Naive B cell (primary cell): ENCODE measurements at regions not wholly inside any gene's neighbourhood (a gene's known extent, or its start where the extent isn't known, plus 50 kb on each side); places are given as distances from the start of the nearest gene placed in this dataset.
A peak's percentile ranks its signal among the peaks of the same experiment; 100 is the strongest.

Experiments
- ATAC-seq, 2 donors: fragments of 150-1000 bp; cut with Tn5 transposase; 2 replicates each; pipeline ENCODE4 v1.10.0; 2021; ENCODE audit warnings: low read depth in 2 of 2, mild to moderate bottlenecking in 2 of 2, moderate library complexity in 2 of 2
- DNase-seq: peaks from one replicate; pipeline ENCODE4 v3.0.0; 2022
- H3K27ac Mint-ChIP-seq, 6 donors: one replicate each; pipeline ENCODE4 v1.8.0; 2020 to 2022; ENCODE audit warnings: mild to moderate bottlenecking in 6 of 6, mixed read lengths in 6 of 6, moderate library complexity in 5 of 6, inconsistent platforms in 2 of 6
- H3K27me3 Mint-ChIP-seq, 3 donors: one replicate each; pipeline ENCODE4 v1.8.0; 2021 to 2022; ENCODE audit warnings: mixed read lengths in 3 of 3, mild to moderate bottlenecking in 1 of 3
- H3K36me3 Mint-ChIP-seq, 2 donors: one replicate each; pipeline ENCODE4 v1.8.0; 2020 to 2022; ENCODE audit warnings: mixed read lengths in 2 of 2, inconsistent platforms in 1 of 2, mild to moderate bottlenecking in 1 of 2
- H3K4me1 Mint-ChIP-seq, 3 donors: one replicate each; pipeline ENCODE4 v1.8.0; 2020 to 2022; ENCODE audit warnings: mixed read lengths in 3 of 3, inconsistent platforms in 1 of 3, mild to moderate bottlenecking in 1 of 3, moderate library complexity in 1 of 3
- H3K4me3 Mint-ChIP-seq, 8 donors: one replicate each; pipeline ENCODE4 v1.8.0; 2020 to 2022; ENCODE audit warnings: mild to moderate bottlenecking in 8 of 8, mixed read lengths in 8 of 8, moderate library complexity in 8 of 8, inconsistent platforms in 2 of 8
- H3K9me3 Mint-ChIP-seq, 7 donors: one replicate each; pipeline ENCODE4 v1.8.0; 2020 to 2022; ENCODE audit warnings: mixed read lengths in 7 of 7, mild to moderate bottlenecking in 5 of 7, inconsistent platforms in 2 of 7, moderate library complexity in 1 of 7

DNA sequence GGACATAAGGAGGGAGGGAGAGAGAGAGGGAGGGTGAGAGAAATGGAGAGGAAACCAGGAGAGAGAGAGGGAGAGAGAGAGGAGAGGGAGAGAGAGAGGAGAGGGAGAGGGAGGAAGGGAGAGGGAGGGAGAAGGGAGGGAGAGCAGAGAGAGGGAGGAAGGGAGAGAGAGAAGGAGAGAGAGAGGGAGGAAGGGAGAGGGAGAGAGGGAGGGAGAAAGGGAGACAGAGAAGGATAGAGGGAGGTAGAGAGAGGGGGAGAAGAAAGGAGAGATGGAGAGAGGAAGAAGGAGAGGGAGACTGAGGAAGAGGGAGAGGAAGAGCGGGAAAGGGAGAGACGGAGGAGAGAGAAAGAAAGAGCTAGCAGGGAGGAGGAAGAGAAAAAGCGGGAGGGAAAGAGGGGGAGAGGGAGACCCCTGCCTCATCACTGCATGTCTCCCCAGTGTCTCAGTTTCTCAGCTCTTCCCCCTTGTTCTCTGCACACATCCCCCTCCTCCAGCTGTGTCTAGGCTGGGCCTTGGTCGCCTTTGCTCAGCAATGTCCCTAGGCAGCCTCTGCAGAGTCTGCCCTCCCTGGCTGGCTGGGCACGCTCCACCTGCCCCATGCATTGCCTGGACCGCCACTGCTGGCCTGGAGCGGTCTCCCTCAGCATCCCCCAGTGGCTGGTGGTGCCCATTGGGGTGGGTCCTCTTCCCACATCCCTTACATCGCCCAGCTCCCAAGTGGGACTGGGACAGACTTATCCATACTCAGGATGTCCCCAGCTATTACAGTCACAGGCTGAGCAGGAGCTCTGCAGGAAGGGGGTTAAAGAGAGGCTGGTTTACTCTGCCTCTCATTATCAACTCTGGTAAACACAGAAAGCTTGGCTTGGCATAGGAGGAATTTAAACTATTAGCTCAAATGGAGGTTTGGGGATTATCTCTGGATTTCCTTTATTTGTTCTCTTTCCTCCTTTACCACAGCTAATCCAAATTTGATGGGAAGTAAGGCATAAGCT is 85.7 kb upstream of the APCDD1 start:
- Mint-ChIP-seq H3K4me1 (no peaks in the 10 kb centered on the region), H3K9me3 (peaks cover 2 to 25% (median 11%) of the 10 kb centered on the region in 7 donors), H3K4me3 (no peak overlapping the region), H3K36me3 (peaks cover 4 to 12% of the 10 kb centered on the region in 2 donors), H3K27me3 (peaks cover 0 to 13% (median 10%) of the 10 kb centered on the region in 3 donors), H3K27ac (peak overlapping the region in 2 of 6 donors; percentile 7 to 51)
- DNase-seq = no peak
- ATAC-seq = no peak

DNA sequence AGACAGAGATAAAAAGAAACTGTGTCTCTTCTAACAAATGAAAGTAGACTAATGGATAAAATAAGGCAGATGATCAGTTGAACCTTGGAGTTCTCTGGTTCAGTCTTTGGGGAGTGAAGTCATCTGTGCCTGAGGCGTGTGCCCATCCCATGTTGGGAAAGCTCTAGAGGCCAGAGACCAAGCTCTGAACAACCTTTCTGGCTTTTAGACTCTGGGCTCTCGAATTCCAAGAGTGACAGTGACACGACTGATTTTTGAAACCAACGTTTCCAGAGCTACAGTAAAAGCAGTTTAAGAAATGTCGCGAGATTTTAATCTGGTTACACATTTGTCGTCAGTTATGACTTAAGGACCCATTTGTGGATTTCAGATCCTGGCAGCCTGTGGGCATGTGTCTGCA is 83.7 kb upstream of the APCDD1 start:
- no peaks in the 10 kb centered on the region for H3K36me3 Mint-ChIP-seq
- H3K4me1 Mint-ChIP-seq = no peaks in the 10 kb centered on the region
- ATAC-seq (no peak), DNase-seq (no peak)
- peaks cover 0 to 6% (median 0%) of the 10 kb centered on the region in 7 donors for H3K9me3 Mint-ChIP-seq
- H3K4me3 Mint-ChIP-seq = no peak overlapping the region
- H3K27ac Mint-ChIP-seq = no peak overlapping the region
- peaks cover 0 to 13% (median 10%) of the 10 kb centered on the region in 3 donors for H3K27me3 Mint-ChIP-seq

DNA sequence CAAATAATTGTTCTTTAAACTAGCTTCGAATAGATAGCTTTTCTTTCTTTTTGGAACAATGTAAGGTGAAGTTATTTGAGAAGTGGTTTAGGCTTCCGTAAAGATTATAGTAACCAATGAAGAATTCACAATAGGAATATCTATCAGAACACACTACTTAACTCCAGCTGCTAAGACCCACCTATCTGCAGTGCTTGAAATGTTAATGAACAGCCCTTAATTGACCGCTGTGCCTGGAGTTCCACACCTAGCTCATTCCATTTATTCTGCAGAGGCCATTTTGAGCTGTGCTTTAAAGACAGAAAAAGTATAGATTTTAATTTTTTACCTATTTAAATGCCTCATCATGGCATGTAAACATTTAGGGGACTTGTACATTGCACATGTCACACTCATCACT is 83.3 kb upstream of the APCDD1 start:
- H3K27ac Mint-ChIP-seq = no peak overlapping the region
- H3K36me3 Mint-ChIP-seq = no peaks in the 10 kb centered on the region
- H3K27me3 Mint-ChIP-seq = peaks cover 0 to 13% (median 10%) of the 10 kb centered on the region in 3 donors
- ATAC-seq = no peak
- no peak overlapping the region for H3K4me3 Mint-ChIP-seq
- H3K9me3 Mint-ChIP-seq = peaks cover 0 to 2% (median 0%) of the 10 kb centered on the region in 7 donors
- no peak for DNase-seq
- H3K4me1 Mint-ChIP-seq = no peaks in the 10 kb centered on the region

DNA sequence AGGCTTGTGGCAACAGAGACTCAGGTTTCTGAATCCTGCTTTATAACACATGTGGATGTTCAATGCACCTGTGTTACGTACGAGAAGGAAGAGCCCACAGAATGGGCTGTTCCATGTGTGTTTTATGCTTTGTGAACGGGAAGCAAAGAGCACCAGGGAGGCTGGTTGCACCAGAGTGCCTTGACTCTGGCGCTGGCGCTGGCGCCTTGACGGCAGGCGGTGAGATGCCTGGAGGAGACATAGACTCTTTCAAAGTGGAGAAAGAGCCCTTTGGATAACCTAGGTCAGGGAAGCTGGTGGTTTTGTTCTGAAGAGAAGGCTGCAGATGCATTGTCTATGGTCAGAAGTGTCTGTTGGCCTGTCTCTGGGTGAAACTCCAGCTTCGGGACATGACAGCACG is 80.2 kb upstream of the APCDD1 start:
- peaks cover 0 to 5% (median 3%) of the 10 kb centered on the region in 3 donors for H3K4me1 Mint-ChIP-seq
- H3K9me3 Mint-ChIP-seq = no peaks in the 10 kb centered on the region
- ATAC-seq (no peak), DNase-seq (no peak)
- H3K36me3 Mint-ChIP-seq = no peaks in the 10 kb centered on the region
- no peak overlapping the region for H3K27ac Mint-ChIP-seq
- no peak overlapping the region for H3K4me3 Mint-ChIP-seq
- no peaks in the 10 kb centered on the region for H3K27me3 Mint-ChIP-seq

DNA sequence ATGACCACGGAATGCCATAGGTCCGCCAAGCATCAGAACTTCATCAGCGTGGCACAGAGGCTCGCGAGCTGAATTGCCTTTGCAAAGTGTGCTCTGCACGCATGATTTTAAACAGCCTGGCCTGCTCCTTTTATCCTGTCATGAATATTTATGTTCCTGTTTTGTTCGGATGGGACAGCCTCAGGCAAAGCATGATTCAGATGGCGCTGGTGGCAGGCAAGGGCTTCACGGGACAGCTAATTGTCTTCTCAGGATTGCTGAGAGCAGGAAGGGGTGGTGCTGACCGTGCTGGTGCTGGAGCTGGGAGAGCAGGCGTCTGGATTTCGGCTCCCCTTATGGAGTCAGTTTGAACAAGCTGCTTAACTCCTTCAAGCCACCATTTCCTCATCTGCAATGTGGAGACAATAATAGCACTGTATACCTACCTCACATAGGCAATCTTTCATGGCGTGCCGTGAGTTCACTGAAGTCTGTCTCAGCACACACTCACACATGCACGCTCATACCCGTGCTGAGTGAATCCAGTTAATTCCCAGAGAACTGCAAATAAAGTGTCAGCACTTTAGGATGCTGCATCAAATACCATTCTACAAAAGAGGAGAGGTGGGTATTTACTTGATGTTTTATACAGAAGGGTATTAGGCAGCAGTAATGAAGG is 79.7 kb upstream of the APCDD1 start:
- H3K27me3 Mint-ChIP-seq = no peaks in the 10 kb centered on the region
- no peaks in the 10 kb centered on the region for H3K9me3 Mint-ChIP-seq
- no peak for ATAC-seq
- no peaks in the 10 kb centered on the region for H3K36me3 Mint-ChIP-seq
- DNase-seq = no peak
- no peak overlapping the region for H3K27ac Mint-ChIP-seq
- peaks cover 0 to 10% (median 3%) of the 10 kb centered on the region in 3 donors for H3K4me1 Mint-ChIP-seq
- no peak overlapping the region for H3K4me3 Mint-ChIP-seq

DNA sequence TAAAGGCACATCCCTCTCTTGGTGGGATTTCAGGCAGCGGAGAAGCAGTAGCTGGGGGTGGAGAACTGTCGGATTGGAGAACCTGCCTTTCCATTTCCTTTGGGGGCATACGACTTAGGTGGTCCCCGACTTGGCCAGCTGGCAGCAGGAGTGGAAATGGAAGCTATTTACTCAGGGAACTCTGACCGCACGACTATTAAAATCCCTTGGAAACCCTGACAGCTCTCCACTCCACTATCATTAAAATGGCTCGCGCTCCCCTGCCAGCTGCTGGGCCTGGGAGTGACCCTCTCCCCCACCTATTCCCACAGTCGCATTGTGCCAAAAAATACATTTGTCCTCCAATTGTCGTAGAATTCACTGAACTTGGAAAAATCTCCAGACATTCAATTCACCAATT is 77.7 kb upstream of the APCDD1 start:
- no peaks in the 10 kb centered on the region for H3K27me3 Mint-ChIP-seq
- H3K4me1 Mint-ChIP-seq = peaks cover 0 to 10% (median 3%) of the 10 kb centered on the region in 3 donors
- H3K9me3 Mint-ChIP-seq = no peaks in the 10 kb centered on the region

DNA sequence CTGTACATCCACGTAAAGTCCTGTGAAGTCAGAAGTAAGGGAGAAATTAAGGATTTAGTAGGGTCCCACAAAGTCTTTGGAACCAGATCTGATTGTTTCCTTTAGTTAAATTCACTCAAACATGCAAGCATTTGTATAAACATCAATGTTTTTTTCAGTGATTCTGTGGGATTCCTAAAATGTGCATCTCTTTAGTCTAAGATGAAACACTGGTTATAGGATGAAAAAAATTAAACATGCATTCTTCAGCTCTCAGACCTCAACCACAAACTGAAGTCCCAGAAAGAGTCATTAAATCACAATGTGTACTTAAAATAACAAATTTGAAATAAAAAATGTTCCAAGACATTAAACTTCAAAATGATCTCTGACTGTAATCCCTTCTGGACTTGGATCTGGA is 76.5 kb upstream of the APCDD1 start:
- Mint-ChIP-seq H3K4me3 (no peak overlapping the region), H3K4me1 (peaks cover 0 to 10% (median 3%) of the 10 kb centered on the region in 3 donors), H3K27me3 (no peaks in the 10 kb centered on the region), H3K36me3 (no peaks in the 10 kb centered on the region), H3K9me3 (peaks cover 0 to under 1% (median 0%) of the 10 kb centered on the region in 7 donors), H3K27ac (peak overlapping the region in 1 of 6 donors; percentile 17)
- no peak for ATAC-seq
- no peak for DNase-seq

More for the DNA sequence above, 77.7 kb upstream of the APCDD1 start:
- no peak for ATAC-seq
- Mint-ChIP-seq H3K27ac (no peak overlapping the region), H3K4me3 (no peak overlapping the region), H3K36me3 (no peaks in the 10 kb centered on the region)
- no peak for DNase-seq

DNA sequence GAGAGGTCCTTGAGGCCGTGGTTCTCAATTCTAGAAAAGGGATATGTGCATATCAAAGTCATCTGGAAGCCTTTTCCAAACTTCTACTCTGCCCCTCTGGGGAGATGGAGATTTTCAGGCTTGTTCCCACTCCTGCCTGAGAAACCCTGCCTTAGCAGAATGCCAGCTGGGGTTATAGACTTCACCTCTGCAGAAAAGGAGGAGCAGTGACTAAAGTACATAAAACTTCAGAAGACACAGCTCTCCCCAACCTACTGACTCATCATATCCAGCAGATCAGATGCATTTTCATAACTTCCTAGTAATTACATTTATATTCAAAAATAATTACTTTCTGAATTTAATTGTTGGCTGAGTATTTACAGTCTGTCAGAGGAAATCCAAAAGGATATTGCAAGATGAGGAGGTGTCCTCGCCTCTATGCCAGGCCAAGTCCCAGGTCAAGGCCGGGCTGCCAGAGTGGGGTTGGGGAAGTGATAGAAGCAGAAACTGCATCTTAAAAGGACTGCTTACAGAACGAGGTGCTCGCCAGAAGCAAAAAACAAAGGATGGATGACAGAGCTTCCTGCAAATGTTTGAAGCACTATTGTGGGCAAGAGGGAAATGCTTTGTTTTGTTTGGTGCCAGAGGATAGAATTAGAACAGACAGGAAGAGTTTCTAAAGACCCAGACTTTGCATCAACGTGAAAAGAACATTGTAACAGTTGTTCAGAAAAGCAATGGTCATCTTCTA is 75.6 kb upstream of the APCDD1 start:
- DNase-seq (no peak), ATAC-seq (no peak)
- Mint-ChIP-seq H3K4me1 (peaks cover 0 to 10% (median 3%) of the 10 kb centered on the region in 3 donors), H3K4me3 (no peak overlapping the region), H3K27ac (peak overlapping the region in 2 of 6 donors; percentile 9 to 26), H3K9me3 (peaks cover 0 to 3% (median 0%) of the 10 kb centered on the region in 7 donors), H3K27me3 (no peaks in the 10 kb centered on the region), H3K36me3 (no peaks in the 10 kb centered on the region)

DNA sequence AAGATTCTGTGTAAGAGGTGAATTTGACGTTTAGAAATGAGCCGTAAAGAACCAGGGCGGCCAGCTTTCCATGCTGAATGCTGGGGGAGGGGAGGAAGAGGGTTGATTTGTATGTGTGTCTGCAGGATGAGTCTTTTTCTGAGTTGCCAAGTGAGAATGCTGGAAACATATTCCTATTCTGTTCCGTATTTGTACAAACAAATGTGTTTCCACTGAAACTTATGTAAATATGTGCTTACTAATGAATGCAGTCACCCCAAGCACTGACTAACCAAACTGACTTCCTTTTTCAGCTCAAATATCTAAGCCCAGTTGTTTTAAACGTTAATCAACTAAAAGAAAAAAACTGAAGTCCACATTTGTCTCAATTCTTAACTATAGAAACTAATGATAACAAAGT is 74.9 kb upstream of the APCDD1 start:
- Mint-ChIP-seq H3K27ac (peak overlapping the region in 1 of 6 donors; percentile 26), H3K4me1 (peaks cover 0 to 10% (median 3%) of the 10 kb centered on the region in 3 donors), H3K4me3 (no peak overlapping the region), H3K36me3 (no peaks in the 10 kb centered on the region), H3K27me3 (peaks cover 0 to 4% (median 0%) of the 10 kb centered on the region in 3 donors), H3K9me3 (peaks cover 0 to 3% (median 0%) of the 10 kb centered on the region in 7 donors)
- ATAC-seq (no peak), DNase-seq (no peak)

DNA sequence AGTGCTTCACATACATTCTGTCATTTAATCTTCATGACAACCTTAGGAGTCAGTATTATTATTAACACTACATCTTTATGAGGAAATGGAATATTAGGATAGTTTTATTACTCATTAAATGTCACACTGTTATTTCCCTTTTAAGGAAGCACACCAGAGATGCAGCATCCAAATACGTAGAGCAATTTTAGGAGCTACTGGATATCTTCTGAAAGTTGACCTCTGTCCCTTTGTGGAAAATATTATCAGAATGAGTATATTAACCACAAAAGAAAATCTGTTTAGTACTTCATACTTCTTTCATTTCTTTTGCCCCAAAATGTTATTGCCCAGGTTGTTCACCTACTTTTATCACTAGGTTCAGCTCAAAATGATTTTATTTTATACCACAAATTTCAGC is 72.9 kb upstream of the APCDD1 start:
- DNase-seq (no peak), ATAC-seq (no peak)
- peaks cover 0 to 3% (median 0%) of the 10 kb centered on the region in 7 donors for H3K9me3 Mint-ChIP-seq
- H3K4me1 Mint-ChIP-seq = peaks cover 0 to 10% (median 3%) of the 10 kb centered on the region in 3 donors
- H3K27ac Mint-ChIP-seq = no peak overlapping the region
- no peaks in the 10 kb centered on the region for H3K36me3 Mint-ChIP-seq
- no peak overlapping the region for H3K4me3 Mint-ChIP-seq
- peaks cover 0 to 5% (median 0%) of the 10 kb centered on the region in 3 donors for H3K27me3 Mint-ChIP-seq

DNA sequence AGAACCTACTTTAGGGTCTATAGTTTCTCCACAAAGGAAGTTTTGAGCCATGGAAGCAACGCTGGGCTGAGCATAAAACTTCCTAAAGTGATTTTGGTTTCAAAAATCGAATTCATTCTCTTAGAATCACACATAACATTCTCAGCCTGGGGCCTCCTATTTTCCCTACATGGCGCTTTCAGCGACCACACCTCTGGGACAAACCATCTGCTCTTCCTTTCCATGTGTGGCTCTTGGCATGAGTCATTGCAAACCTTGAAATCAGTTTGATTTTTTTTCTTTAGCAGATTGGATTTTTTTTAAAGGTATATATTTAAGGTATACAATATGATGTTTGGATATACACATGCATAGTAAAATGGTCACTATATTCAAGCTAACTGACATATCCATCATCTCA is 72.5 kb upstream of the APCDD1 start:
- ATAC-seq (no peak), DNase-seq (no peak)
- H3K4me1 Mint-ChIP-seq = peaks cover 0 to 10% (median 3%) of the 10 kb centered on the region in 3 donors
- H3K27me3 Mint-ChIP-seq = peaks cover 0 to 9% (median 0%) of the 10 kb centered on the region in 3 donors
- H3K4me3 Mint-ChIP-seq = no peak overlapping the region
- peak overlapping the region in 1 of 6 donors; percentile 91 for H3K27ac Mint-ChIP-seq
- H3K36me3 Mint-ChIP-seq = no peaks in the 10 kb centered on the region
- H3K9me3 Mint-ChIP-seq = peaks cover 0 to 3% (median 0%) of the 10 kb centered on the region in 7 donors

DNA sequence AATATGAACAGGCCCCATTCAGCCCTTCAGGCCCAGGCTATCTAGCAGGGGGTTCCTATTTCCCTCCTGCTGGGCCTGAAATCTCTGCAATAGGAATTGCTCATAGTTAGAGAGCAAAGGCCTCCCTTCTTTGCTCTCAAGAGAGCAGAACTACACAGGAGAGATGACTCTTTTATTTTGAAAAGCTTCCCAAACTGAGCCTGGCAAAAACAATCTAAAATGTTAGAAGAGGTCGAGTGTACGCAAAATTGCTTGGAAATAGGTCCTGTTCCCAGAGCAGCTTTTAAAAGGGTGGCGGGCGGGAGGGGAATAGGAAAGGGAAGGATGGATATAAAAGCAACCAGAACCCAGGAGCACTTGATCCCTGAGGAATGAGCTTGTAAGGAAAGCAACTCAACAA is 68.4 kb upstream of the APCDD1 start:
- no peak overlapping the region for H3K27ac Mint-ChIP-seq
- DNase-seq (no peak), ATAC-seq (no peak)
- H3K36me3 Mint-ChIP-seq = peaks cover 0 to 1% of the 10 kb centered on the region in 2 donors
- no peak overlapping the region for H3K4me3 Mint-ChIP-seq
- H3K9me3 Mint-ChIP-seq = peaks cover 0 to 3% (median 0%) of the 10 kb centered on the region in 7 donors
- peaks cover 0 to 12% (median 0%) of the 10 kb centered on the region in 3 donors for H3K27me3 Mint-ChIP-seq
- H3K4me1 Mint-ChIP-seq = peaks cover 0 to under 1% (median 0%) of the 10 kb centered on the region in 3 donors

DNA sequence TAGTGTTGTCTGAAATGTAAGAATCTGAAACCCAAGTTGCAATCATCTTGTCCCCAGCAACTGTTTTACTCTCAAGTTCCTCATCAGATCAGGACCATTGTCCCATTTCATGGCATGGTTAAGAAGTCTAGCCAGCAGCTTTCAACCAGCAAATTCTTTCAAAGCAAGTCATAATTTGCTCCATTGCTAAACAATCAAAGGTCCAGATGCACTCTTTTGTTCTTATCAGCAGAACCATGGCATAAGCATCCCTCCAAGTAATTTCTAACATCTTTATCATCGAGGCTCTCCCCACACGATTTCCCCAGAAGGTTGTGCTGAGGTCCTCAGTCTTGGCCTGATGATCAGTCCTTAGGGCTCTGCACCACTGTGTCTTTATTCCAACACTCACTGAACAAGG is 67.5 kb upstream of the APCDD1 start:
- H3K9me3 Mint-ChIP-seq = peaks cover 0 to 7% (median 0%) of the 10 kb centered on the region in 7 donors
- ATAC-seq (no peak), DNase-seq (no peak)
- peaks cover 0 to 8% of the 10 kb centered on the region in 2 donors for H3K36me3 Mint-ChIP-seq
- H3K27me3 Mint-ChIP-seq = peaks cover 0 to 12% (median 0%) of the 10 kb centered on the region in 3 donors
- H3K4me1 Mint-ChIP-seq = peaks cover 5 to 8% (median 8%) of the 10 kb centered on the region in 3 donors
- no peak overlapping the region for H3K27ac Mint-ChIP-seq
- no peak overlapping the region for H3K4me3 Mint-ChIP-seq
